SK-N-SH (cell line): ENCODE measurements at regions not wholly inside any gene's neighbourhood (a gene's known extent, or its start where the extent isn't known, plus 50 kb on each side); places are given as distances from the start of the nearest gene placed in this dataset.

ENCODE experiments used
- CTCF ChIA-PET: fragments of 300-600, 350-600 bp; formaldehyde crosslinking; extraction: SDS; loops from one replicate; lab custom pipeline; 2021; lab: Yijun Ruan, JAX
- POLR2A ChIA-PET: fragments of 350-600 bp; sonication (Branson Sonifier 250); formaldehyde crosslinking; extraction: SDS; loops from one replicate; lab custom pipeline; 2020; ENCODE audit warnings: antibody characterized with exemption, inconsistent platforms; lab: Yijun Ruan, JAX
- DNase-seq: peaks from one replicate; pipeline ENCODE4 v3.0.0; 2012
- H2AFZ ChIP-seq: fragments of 200-600 bp; sonication (generic); 2 replicates; pipeline ENCODE4 v1.8.1; 2016; ENCODE audit warnings: antibody characterized with exemption, mild to moderate bottlenecking, low read depth
- H3F3A ChIP-seq: fragments of 200-600 bp; sonication (generic); replicated peaks from 2 replicates; pipeline ENCODE3; 2016; ENCODE audit warnings: antibody characterized with exemption, mild to moderate bottlenecking; ENCODE audit not compliant: insufficient read depth
- H3K27ac ChIP-seq, 2 experiments: fragments of 200-500 bp in 1 of 2; fragments of 200-600 bp in 1 of 2; sonication (Bioruptor generic) in 1 of 2; sonication (generic), shearing (Covaris generic) in 1 of 2; 2 replicates each; pipeline versions ENCODE4 v1.5.1 to v1.6.1; 2014 to 2016; ENCODE audit warnings: low read depth in 2 of 2, inconsistent platforms in 1 of 2, low read length in 1 of 2, mild to moderate bottlenecking in 1 of 2, mixed read lengths in 1 of 2
- H3K27me3 ChIP-seq: fragments of 200-600 bp; sonication (generic), shearing (Covaris generic); 2 replicates; pipeline ENCODE4 v1.6.1; 2016; ENCODE audit warnings: mixed run types; ENCODE audit not compliant: insufficient read depth
- H3K36me3 ChIP-seq, 2 experiments: fragments of 200-500 bp in 1 of 2; fragments of 200-600 bp in 1 of 2; sonication (Bioruptor generic) in 1 of 2; sonication (generic) in 1 of 2; replicated peaks in 1 of 2; 2 replicates each; pipeline versions ENCODE3 to v1.5.1; 2014 to 2016; ENCODE audit warnings: low read length in 1 of 2, mild to moderate bottlenecking in 1 of 2; ENCODE audit not compliant: insufficient read depth in 2 of 2, control insufficient read depth in 1 of 2
- H3K4me1 ChIP-seq, 2 experiments: fragments of 200-500 bp in 1 of 2; fragments of 200-600 bp in 1 of 2; sonication (Bioruptor generic) in 1 of 2; sonication (generic), shearing (Covaris generic) in 1 of 2; 2 replicates each; pipeline versions ENCODE4 v1.5.1 to v1.6.1; 2014 to 2016; ENCODE audit warnings: low read depth in 1 of 2, low read length in 1 of 2, mixed run types in 1 of 2; ENCODE audit not compliant: insufficient read depth in 2 of 2, control insufficient read depth in 1 of 2
- H3K4me2 ChIP-seq: fragments of 200-600 bp; sonication (generic), shearing (Covaris generic); 2 replicates; pipeline ENCODE4 v1.6.1; 2017; ENCODE audit warnings: mixed run types
- H3K4me3 ChIP-seq, 2 experiments: fragments of 200-500 bp in 1 of 2; fragments of 200-600 bp in 1 of 2; sonication (Bioruptor generic) in 1 of 2; sonication (generic), shearing (Covaris generic) in 1 of 2; 2 replicates each; pipeline versions ENCODE4 v1.5.1 to v1.8.1; 2014 to 2016; ENCODE audit warnings: low read depth in 2 of 2, inconsistent platforms in 1 of 2, low read length in 1 of 2, mild to moderate bottlenecking in 1 of 2, mixed read lengths in 1 of 2, moderate library complexity in 1 of 2
- H3K79me2 ChIP-seq: fragments of 200-600 bp; sonication (generic); 2 replicates; pipeline ENCODE4 v1.8.1; 2017; ENCODE audit warnings: mild to moderate bottlenecking; ENCODE audit not compliant: insufficient read depth
- H3K9ac ChIP-seq: fragments of 200-600 bp; sonication (generic); 2 replicates; pipeline ENCODE4 v1.6.1; 2017; ENCODE audit warnings: mixed run types
- H3K9me2 ChIP-seq: fragments of 200-600 bp; sonication (generic); 2 replicates; pipeline ENCODE4 v1.6.1; 2017; ENCODE audit warnings: mixed run types
- H3K9me3 ChIP-seq: fragments of 200-600 bp; sonication (generic); 2 replicates; pipeline ENCODE4 v1.6.1; 2017; ENCODE audit warnings: mixed run types, mild to moderate bottlenecking, moderate library complexity
- H4K20me1 ChIP-seq: fragments of 200-600 bp; sonication (generic); 2 replicates; pipeline ENCODE4 v1.6.1; 2017; ENCODE audit warnings: mild to moderate bottlenecking, mixed run types; ENCODE audit not compliant: insufficient read depth
- EP300 ChIP-seq, 2 experiments: IDR thresholded peaks; 2 replicates each; pipeline versions ENCODE4 v1.4.0 to v1.6.1; 2012; ENCODE audit warnings: borderline replicate concordance in 1 of 2, low read depth in 1 of 2, low read length in 1 of 2
- FOSL2 ChIP-seq: IDR thresholded peaks from 2 replicates; pipeline ENCODE4 v1.4.0; 2012; ENCODE audit warnings: low read depth, mild to moderate bottlenecking, moderate library complexity, borderline replicate concordance
- GABPA ChIP-seq: IDR thresholded peaks from 2 replicates; pipeline ENCODE4 v1.4.0; 2012; ENCODE audit warnings: low read depth, mild to moderate bottlenecking
- GATA2 ChIP-seq: sonication (generic); formaldehyde crosslinking; IDR thresholded peaks from 2 replicates; pipeline ENCODE4 v1.5.0; 2020; ENCODE audit warnings: mild to moderate bottlenecking, missing genetic modification reagents
- MXI1 ChIP-seq: IDR thresholded peaks from 2 replicates; pipeline ENCODE4 v1.6.1; 2012; ENCODE audit warnings: mild to moderate bottlenecking, low read depth, low read length, improper control_type of control experiment
- NFIC ChIP-seq: IDR thresholded peaks from 2 replicates; pipeline ENCODE4 v1.4.0; 2012; ENCODE audit warnings: borderline replicate concordance
- POLR2AphosphoS5 ChIP-seq: IDR thresholded peaks from 2 replicates; pipeline ENCODE4 v1.6.1; 2012; ENCODE audit warnings: low read depth, low read length
- RAD21 ChIP-seq: IDR thresholded peaks from 2 replicates; pipeline ENCODE4 v1.6.1; 2012; ENCODE audit warnings: mild to moderate bottlenecking, low read length
- RCOR1 ChIP-seq: fragments of 150-350 bp; IDR thresholded peaks from 2 replicates; pipeline ENCODE4 v1.6.1; 2017; ENCODE audit warnings: antibody characterized with exemption, low read length
- RFX5 ChIP-seq: IDR thresholded peaks from 2 replicates; pipeline ENCODE4 v1.6.1; 2012; ENCODE audit warnings: mild to moderate bottlenecking, improper control_type of control experiment, low read length
- RXRA ChIP-seq: IDR thresholded peaks from 2 replicates; pipeline ENCODE4 v1.4.0; 2012; ENCODE audit warnings: low read depth, mild to moderate bottlenecking, borderline replicate concordance
- SIN3A ChIP-seq: IDR thresholded peaks from 2 replicates; pipeline ENCODE4 v1.6.1; 2012; ENCODE audit warnings: low read depth, mild to moderate bottlenecking, low read length, moderate library complexity, borderline replicate concordance
- SMC3 ChIP-seq: IDR thresholded peaks from 2 replicates; pipeline ENCODE4 v1.6.1; 2012; ENCODE audit warnings: low read depth, low read length, improper control_type of control experiment
- TAF1 ChIP-seq: IDR thresholded peaks from 2 replicates; pipeline ENCODE4 v1.6.1; 2012; ENCODE audit warnings: low read depth, mild to moderate bottlenecking, low read length, moderate library complexity, borderline replicate concordance
- TEAD4 ChIP-seq: IDR thresholded peaks from 2 replicates; pipeline ENCODE4 v1.4.0; 2012; ENCODE audit warnings: mild to moderate bottlenecking, borderline replicate concordance; ENCODE audit not compliant: insufficient read depth
- YY1 ChIP-seq: IDR thresholded peaks from 2 replicates; pipeline ENCODE4 v1.4.0; 2012; ENCODE audit warnings: low read depth, mild to moderate bottlenecking
- WGBS: methylation state at CpG from one replicate; pipeline ENCODE4 v1.1.6; 2017; ENCODE audit warnings: low lambda C conversion rate; 5-methylcytosine and 5-hydroxymethylcytosine counted together
- TF ChIP-seq, protein P1 (sequence below): IDR thresholded peaks from 2 replicates; pipeline ENCODE4 v1.6.1; 2012; ENCODE audit warnings: mild to moderate bottlenecking, low read depth, low read length, moderate library complexity
- TF ChIP-seq, protein P2 (sequence below): fragments of 150-350 bp; IDR thresholded peaks from 2 replicates; pipeline ENCODE4 v1.6.1; 2016; ENCODE audit warnings: mild to moderate bottlenecking, low read depth, low read length
- TF ChIP-seq, protein P3 (sequence below): IDR thresholded peaks from 2 replicates; pipeline ENCODE4 v1.4.0; 2012; ENCODE audit warnings: low read depth

DNA sequence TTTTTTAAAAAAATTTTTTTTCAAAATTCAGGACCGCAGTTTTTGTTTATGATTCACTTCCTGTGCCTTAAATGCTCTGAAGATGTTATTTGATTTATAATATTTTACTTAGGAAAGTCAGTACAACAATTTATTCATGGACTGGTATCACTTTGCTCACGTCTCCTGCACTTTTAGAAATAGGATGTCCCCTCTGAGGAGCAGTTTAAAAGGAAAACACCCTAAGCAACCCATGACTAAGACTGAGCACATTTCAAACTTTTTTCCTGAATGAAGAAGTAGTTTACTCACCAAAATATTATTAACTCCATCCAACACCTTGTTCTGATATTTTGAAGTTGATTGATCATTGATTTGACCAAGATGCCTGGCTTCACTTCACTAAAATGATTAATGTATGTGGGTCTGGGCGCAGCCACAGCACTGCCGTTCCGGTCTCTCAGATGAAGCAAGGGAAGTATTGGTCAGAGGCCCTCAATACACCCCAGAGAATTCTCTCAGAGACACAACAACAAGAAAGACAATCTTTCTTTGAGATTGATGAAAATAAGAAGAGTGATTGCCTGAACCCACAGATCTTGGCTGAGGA lies 223.9 kb downstream of the TGFB2 start:
- no peak overlapping the region for H3K4me3 ChIP-seq
- no peak overlapping the region for H3K9ac ChIP-seq
- no peaks in the 10 kb centered on the region for H3K9me3 ChIP-seq
- H3K79me2 ChIP-seq: no peaks in the 10 kb centered on the region
- H3K9me2 ChIP-seq: no peaks in the 10 kb centered on the region
- H3K27ac ChIP-seq: no peak overlapping the region; a peak in 1 of 4 replicates
- no peaks in the 10 kb centered on the region for H3F3A ChIP-seq
- WGBS: 79% methylated on average over 5 of the region's 5 CpGs
- H4K20me1 ChIP-seq: no peaks in the 10 kb centered on the region
- H2AFZ ChIP-seq: peak overlapping the region; percentile 18; the same call in 1 of the 2 replicates
- TF ChIP-seq TAF1 (no peak), YY1 (no peak), GABPA (no peak), SMC3 (no peak), SIN3A (no peak), FOSL2 (no peak), GATA2 (no peak), EP300 (IDR thresholded peaks at IDR 0.05; ENCODE audit: borderline replicate concordance in 1 of 2, low read depth in 1 of 2, low read length in 1 of 2) (no peak), RAD21 (no peak), MXI1 (no peak), RXRA (no peak), POLR2AphosphoS5 (no peak), TEAD4 (no peak), RFX5 (no peak), RCOR1 (no peak), NFIC (no peak)
- TF ChIP-seq, protein P1, sequence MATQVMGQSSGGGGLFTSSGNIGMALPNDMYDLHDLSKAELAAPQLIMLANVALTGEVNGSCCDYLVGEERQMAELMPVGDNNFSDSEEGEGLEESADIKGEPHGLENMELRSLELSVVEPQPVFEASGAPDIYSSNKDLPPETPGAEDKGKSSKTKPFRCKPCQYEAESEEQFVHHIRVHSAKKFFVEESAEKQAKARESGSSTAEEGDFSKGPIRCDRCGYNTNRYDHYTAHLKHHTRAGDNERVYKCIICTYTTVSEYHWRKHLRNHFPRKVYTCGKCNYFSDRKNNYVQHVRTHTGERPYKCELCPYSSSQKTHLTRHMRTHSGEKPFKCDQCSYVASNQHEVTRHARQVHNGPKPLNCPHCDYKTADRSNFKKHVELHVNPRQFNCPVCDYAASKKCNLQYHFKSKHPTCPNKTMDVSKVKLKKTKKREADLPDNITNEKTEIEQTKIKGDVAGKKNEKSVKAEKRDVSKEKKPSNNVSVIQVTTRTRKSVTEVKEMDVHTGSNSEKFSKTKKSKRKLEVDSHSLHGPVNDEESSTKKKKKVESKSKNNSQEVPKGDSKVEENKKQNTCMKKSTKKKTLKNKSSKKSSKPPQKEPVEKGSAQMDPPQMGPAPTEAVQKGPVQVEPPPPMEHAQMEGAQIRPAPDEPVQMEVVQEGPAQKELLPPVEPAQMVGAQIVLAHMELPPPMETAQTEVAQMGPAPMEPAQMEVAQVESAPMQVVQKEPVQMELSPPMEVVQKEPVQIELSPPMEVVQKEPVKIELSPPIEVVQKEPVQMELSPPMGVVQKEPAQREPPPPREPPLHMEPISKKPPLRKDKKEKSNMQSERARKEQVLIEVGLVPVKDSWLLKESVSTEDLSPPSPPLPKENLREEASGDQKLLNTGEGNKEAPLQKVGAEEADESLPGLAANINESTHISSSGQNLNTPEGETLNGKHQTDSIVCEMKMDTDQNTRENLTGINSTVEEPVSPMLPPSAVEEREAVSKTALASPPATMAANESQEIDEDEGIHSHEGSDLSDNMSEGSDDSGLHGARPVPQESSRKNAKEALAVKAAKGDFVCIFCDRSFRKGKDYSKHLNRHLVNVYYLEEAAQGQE: no peak
- TF ChIP-seq, protein P2, sequence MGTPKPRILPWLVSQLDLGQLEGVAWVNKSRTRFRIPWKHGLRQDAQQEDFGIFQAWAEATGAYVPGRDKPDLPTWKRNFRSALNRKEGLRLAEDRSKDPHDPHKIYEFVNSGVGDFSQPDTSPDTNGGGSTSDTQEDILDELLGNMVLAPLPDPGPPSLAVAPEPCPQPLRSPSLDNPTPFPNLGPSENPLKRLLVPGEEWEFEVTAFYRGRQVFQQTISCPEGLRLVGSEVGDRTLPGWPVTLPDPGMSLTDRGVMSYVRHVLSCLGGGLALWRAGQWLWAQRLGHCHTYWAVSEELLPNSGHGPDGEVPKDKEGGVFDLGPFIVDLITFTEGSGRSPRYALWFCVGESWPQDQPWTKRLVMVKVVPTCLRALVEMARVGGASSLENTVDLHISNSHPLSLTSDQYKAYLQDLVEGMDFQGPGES: no peak
- TF ChIP-seq, protein P3, sequence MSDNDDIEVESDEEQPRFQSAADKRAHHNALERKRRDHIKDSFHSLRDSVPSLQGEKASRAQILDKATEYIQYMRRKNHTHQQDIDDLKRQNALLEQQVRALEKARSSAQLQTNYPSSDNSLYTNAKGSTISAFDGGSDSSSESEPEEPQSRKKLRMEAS: no peak
- ChIA-PET CTCF (no interaction called here), POLR2A (no interaction called here)
- no peaks in the 10 kb centered on the region for H3K36me3 ChIP-seq
- no peaks in the 10 kb centered on the region for H3K4me1 ChIP-seq
- no peaks in the 10 kb centered on the region for H3K27me3 ChIP-seq
- DNase-seq: no peak
- no peak overlapping the region for H3K4me2 ChIP-seq
